ENCODE measurements at regions not wholly inside any gene's neighbourhood (a gene's known extent, or its start where the extent isn't known, plus 50 kb on each side); places are given as distances from the start of the nearest gene placed in this dataset.

DNA sequence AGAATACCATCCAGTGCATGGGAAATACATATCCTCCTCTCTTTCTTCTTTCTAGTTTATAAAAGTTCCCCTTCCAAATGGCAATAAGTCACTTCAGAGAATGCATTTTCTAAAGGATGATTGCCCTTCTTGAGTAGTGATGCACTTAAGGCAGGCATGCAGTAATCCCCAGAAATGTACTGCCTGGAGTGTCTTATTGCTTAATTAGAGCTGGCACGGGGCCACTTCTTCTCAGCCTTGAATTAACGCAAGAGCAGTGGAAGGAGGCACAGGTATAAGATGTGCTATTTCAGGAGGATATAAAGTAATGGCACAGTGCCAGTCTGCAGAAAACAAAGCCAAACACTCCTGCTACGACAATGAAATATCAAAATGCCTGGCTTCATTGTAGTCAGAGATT, 371.4 kb upstream of the FAM241A start:
- DNase-seq: no peak

DNA sequence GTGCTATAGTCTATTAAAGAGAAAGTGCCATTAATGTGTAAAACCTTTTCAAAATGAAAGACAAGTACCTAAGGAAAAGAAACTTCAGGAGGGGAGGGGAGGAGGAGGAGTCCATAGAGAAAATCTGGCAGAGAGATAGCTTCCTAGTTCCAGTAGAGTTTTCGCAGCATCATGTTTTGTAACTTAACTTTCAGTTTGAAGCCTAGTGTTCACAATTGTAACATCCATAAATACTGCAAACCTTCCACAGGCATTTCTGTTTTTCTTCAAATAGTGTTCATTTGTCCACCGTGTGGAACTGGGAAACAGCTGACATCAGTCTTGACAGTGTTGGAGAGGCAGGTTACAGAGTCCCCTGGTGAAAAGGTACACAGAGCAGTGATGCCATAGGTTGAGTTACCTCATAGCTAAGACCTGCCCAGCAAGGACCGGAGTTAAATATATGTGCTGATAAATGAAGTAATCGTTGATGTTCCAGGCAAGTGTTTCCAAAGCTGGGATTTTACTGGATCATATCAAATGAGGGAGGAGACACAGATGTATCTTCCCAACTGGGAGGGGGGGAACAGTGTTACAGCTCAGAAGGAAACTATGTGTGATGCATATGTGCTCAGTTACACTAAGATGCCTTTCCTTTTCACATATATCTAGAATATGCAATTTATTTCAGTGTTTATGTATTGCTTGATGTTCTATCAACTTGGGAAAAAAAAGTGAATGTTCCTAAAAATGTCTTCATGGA, 369.5 kb upstream of the FAM241A start:
- no peak for DNase-seq

DNA sequence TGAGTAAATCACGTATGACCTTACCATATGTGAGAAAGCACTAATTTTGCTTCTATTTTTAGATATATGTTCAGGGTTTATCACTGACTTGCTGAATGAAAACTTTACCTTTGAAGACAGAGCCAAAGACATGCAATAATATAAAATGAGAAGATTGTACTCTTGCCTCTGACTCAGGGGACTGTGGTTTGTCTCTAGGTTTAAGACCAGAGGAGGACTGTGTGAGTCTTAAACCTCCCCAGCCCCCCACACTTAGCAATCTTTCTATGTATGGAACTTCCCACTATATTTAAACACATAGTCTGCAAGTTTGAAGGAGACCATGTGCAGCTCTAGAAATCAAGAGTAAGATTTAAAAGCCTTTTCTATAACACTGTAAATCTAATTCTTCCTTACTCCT, 368.7 kb upstream of the FAM241A start:
- DNase-seq: no peak

DNA sequence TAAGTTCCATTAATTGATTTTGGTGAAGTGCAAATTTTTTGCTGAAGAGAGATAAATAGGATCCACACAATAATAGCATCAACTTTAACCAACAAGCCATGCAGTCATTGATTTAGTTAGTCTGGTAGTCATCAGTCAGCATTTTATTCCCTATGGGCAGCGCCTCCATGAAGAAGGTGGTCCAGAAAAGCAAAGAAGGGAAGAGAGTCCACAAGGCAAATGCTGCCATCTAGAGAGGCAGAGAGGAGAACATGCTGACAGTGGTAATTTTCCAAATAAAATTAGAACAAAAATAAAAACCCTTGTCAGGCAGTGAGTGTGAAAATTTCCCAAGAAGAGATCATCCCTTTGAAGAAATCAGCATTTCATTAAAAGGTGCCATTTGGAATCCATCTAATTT, 366.7 kb upstream of the FAM241A start:
- peak; percentile 6 for DNase-seq

DNA sequence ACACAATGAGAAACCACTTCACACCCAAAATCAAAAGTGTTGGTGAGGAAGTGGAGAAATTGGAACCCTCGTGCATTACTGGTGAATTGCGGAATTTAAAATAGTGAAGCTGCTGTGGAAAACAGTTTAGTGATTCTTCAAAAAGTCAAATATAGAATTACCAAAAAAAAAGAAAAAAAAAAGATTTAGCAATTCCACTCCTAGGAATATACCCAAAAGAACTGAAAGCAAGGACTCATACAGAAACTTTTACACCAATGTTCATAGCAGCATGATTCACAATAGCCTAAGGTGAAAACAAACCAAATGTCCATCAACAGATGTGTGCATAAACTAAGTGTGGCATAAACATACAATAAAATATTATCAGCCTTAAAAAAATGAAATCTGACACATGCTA, 364.3 kb upstream of the FAM241A start:
- no peak for DNase-seq

DNA sequence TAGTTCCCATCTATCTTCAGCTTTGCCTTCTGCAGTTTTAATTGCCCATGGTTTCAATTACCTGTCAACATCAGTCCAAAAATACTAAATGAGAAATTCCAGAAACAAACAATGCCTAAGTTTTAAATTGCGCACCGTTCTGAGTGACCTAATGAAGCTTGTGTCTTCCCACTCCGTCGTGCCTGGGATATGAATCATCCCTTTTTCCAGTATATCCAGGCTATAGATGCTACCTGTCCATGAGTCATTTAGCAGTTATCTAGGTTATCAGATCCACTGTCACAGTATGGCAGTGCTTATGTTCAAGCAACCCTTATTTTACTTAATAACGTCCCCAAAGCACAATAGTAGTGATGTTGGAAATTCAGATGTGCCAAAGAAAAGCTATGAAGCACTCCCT, 363.6 kb upstream of the FAM241A start:
- DNase-seq: peak; percentile 7

DNA sequence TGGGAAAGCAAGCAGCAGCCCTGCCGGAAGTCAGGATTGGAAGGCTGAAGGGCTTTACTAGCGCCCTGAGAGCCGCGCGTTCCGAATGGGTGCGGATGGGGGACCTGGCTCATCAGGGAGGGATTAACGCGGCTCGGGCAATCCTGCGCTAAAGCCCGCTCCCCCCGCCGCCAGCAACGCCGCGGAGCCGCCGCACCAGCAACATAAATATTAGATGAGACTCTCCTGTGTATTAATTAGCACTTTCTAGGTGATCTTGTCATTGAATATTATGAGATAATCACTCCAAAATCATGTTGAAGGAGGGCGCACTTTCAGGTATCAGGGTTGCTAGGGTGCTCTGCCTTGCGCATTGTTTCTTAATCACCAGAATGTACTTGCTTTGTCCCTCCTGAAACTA, 357.2 kb upstream of the FAM241A start:
- peak; percentile 44 for DNase-seq

DNA sequence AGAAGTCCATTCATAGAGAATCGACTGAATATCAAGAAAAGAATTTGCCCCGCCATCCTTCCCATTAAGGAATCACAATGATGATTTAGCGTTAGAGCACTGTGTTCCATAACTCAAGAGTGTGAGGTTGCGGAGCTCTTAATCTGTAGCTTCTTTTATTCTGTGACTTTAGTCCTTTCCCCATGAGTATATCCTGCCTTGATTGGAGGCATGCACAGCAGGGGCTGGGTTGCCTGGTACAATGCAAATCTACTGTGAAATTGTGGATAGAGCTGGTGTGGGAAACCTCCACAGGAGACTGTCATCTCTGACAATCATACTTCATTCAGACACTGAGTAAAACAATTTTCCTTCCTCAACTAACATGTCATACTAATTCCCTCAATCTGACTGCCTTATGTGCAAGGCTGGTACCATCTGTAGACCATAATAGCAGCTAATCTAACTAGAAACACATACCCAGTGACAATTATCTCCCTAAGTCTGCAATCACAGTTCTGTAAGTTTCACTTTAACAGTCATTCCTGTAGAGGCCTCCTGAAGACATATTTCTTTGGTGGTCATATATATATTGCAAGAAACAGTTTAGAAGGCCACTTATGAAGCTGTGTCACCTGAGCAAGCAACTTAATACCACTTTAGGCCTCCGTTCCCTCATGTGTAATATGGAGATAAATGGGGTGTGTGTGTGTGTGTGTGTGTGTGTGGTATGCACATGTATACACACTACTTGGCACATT, 355.2 kb upstream of the FAM241A start:
- peak; percentile 7 for DNase-seq

DNA sequence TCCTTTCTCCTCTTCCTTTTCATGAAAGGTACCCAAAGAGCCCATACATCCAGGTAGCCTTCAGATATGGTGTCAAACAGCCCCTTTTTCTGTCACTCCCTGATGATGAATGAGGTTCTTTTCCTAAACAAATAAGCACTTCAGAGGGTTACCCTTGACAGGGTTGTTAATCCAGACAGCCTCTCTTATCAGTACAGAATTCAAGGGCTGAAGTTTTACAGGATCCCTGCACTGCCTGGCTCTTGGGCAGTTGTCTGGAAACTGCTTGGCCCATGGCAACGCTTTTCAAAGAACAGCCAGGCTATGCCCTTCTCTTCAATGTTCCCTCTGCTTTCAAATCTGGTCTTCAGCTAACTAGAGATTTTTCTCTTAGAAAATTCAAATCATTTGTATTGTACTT, 352.6 kb upstream of the FAM241A start:
- peak; percentile 34 for DNase-seq

DNA sequence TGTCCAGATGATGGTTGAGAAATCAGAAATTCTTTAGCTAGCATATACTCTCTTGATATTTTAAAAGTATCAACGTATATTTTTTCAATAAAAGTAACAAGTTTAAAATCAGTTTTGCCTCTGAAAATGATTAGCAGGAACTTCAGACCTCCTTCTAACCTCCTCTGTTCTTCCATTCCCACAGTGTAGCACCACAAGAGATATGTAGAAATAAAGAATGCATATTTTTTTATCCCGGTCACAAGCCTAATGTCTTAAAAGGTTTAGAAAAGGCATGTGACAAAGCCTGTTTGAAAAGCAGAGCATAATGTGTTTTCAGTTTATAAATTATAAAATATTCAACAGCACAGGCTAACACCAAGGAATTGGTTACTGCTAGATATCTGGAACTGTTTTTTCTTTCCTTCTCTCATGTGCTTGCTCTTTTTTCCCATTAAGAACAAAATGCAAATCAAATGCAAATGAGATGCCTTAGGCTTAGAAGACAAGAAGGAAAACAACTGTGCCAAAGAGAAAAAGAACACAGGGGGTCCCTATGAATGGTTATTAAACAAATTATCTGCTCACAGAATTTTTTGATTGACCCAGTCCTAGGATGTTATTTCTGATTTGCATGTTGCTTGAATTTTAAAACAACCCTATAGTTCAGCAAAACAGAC, 351.7 kb upstream of the FAM241A start:
- DNase-seq: no peak

DNA sequence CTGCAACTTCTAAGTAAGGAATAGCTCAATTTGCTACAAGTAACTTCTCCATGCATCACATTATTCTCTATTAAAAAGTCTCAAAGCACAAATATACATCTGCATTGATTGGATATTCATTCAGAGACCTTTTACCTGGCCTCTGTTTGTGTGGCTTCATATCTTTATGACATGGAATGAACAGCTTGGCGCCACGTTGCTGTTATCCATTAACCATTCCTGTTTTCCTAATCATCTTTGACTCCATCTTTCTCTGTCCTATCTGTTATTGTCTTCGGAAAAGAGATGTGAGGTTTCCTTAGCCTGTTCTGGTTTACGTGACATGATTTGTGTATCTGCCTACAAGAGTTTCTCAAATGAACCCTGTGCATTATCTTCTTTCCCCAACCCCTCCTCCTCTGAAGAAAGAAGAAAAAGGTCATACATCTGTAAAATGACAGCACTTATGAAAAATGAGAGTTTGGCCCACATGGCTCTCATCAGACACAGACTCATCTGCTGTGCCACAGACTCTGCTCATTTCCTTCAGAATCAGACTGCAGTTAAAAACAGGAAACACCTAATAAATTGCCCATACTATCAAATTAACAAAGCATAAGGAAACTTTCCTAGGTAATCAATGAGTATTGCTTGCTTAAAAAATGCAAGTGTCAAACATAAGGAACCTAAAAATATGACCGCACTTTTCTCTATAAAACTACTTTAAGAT, 347.6 kb upstream of the FAM241A start:
- DNase-seq: no peak

DNA sequence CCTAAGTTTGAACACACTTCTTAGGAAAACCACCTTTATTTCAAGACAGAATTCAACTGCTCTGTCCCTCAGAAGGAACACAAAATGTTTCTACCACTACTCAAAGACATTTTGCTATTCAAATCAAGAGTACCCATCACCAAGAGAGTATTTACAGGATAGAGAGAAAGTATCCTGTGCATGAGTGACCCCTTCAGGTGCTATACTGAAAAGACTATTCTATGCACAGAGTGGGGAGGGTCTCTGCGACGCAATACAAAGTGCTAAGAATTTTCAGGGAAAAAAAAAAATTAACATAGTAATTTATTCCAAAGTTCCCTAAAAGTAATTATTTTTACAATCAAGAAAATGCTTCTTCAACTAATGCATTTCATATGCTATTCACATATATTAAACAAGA, 346.4 kb upstream of the FAM241A start:
- DNase-seq: peak; percentile 24

DNA sequence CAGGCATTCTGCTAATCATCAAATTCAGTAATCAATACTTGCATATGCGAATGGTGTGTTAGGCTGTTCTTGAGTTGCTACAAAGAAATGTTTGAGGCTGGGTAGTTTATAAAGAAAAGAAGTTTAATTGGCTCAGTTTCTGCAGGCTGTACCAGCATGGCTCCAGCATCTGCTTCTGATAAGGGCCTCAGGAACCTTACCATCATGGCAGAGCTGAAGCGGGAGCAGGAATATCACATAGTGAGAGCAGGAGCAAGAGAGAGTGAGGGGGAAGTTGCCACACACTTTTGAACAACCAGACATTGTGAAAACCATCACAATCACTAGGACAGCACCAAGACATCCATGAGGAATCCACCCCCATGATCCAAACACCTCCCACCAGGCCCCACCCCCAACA, 344.7 kb upstream of the FAM241A start:
- DNase-seq: no peak

DNA sequence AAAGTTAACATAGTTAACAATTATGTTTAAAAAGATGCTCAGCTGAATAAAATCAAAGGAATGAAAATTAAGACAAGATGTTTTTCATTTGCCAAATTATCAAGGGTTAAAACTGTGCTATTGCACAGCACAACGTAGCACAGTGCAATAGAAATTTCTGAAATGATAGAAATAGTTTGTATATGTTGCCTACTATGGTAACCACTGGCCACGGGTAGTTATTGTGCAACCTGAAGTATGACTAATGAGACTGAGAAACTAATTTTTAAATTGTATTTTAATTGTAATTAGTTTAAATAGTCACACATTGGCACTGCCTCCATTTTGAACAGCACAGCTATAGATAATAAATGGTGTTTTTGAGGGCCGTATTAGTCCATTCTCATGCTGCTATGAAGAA, 343.1 kb upstream of the FAM241A start:
- DNase-seq: no peak

DNA sequence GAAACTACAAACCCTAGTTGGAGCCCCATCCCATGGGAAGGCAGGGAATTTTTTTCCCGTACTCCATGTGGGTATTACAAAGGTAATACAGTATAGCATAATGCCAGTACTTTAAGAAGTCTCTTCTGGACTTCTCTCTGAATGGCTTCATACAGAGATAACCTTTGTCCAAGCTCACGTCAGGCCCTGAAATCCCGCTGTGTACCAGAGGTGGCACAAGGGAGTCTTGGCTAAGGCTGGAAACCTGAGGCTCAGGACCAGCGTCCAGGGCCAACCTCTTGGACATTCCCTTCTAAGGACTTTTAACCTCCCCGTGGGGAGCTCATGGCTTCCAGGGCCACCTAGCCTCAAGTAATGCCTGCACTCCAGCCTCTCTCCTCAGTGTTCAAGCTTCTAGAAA, 338.9 kb upstream of the FAM241A start:
- DNase-seq: peak; percentile 53

DNA sequence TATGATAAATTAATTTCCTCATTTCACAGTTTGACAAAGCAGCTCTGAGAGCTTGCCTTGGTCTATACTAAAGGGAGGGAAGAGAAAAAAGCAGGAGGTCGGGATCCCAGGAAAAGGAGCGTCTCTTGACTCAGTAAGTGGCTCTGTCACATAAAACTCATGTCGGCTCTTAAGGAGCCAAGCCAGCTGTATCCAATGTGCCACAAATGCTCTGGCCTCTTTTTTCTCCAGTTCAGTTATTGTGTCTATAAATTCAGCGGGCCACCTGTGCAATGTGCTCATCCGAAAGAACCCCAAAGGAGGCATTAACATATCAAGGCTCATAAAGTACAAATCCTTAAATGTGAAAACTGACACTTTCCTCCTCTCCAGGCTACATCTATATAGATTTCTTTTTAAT, 337.7 kb upstream of the FAM241A start:
- no peak for DNase-seq

DNA sequence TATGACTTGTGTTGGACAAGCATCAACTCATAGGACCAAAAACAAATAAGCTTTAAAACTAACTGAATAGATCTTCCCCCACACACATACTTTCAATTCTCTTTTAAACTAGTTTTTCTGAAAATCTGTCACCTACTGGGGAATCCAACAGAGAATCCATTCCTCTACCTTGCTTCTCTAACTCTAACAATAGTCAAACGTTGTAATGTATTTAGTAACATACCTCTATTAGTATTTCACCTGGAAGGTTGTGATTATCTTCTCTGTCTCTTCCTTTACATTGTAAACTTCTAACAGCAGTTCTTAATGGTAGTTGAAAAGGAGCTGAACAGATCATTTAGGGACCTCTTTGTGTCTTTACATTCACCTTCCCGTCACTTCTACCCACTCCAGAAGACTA, 337.1 kb upstream of the FAM241A start:
- DNase-seq: no peak

DNA sequence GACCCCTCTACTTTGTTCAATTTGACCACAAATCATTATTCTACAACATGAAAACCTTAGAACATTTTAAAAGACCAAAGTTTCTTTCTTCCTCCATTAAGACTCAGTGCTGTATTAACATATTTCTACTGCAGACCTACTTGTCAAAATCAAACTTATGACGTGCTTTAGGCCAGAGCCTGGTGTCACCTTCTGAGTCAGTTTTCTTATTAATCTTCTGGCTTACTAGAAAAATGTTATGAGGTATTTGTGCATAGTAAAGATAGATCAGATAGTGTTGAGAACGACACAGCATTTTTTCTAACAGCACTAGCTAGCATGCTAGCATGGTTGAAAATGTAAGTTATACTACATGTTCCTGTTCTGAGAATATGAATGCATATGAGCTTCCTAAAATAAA, 333.6 kb upstream of the FAM241A start:
- DNase-seq: no peak

DNA sequence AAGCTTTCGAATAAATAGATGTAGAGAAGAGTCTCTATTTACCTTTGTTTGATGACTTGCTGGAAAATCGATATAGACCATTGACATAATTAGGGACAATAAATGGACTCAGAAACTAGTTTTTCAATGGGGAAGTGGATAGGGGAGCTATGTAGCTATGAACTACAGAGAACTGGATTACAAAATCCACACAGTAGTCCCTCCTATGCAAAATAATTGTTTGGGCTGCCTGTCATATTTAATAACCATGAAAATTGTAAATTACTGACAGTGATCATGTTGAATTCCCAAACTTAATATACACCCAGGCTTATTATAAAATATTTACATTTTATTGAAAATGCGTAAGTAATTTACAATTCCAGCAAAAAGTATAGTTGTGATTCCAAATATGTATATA, 333.1 kb upstream of the FAM241A start:
- no peak for DNase-seq

DNA sequence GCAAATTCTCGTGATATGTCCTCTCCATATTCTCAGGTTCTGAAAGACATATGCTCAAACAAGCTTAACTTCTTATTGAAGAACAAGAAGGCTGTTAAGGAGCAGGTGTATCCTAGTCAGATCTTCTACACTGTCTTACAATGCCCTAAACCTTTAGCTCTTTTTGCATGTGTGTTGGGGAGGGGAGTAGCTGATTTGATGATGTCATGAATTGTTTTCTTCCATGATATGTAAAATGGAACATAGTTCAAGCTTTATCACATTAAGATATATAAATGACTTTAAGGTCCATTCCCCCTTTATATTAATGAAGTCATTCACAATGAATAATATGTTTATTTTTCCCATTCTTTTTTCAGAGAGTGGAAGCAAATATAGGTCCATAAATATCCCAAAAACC, 332.5 kb upstream of the FAM241A start:
- DNase-seq: no peak

DNA sequence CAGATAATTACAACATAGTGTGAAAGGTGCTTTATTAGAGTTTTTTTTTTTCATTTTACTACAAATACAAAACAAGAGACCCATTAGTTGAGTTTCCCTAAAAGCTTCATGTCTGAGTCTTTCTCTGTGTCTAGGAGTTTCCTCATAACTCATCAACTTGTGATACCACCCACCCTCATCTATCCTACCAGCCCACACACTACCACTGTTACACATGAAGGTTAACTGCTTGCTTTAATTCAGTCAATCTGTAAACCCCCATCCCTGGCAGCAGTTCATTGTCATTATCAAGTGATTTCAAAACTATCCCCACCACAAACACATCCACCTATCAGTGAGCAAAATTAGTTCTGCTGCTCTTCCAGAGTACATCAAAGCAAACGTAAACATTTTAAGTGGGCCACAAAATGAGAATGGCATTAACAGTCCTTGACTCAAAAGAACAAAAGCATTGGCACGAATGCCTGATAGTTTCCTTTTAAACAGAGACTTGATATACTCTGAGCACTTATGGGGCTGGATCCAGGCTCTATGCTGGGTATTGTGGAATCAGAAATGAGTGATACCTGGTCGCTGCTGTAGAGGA, 331.6 kb upstream of the FAM241A start:
- DNase-seq: peak; percentile 66

DNA sequence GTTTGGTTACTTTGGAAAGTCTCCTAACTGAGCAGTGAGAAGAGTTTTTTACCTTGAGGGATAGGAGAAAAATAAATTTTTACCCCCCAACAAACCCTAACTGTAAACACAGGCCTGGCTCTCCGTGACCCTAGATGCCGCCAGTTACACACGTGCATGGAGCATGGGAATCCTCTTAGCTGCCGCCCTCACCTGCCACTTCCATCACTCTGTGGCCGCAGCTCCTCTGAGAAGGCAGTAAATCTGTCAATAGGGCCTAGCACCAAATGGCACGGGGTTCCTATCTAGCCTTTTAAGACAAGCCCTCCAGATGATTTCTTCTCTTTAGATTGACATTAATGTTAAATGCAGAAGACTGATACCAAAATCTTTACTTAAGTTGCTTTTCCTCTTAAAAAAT, 330.3 kb upstream of the FAM241A start:
- no peak for DNase-seq

DNA sequence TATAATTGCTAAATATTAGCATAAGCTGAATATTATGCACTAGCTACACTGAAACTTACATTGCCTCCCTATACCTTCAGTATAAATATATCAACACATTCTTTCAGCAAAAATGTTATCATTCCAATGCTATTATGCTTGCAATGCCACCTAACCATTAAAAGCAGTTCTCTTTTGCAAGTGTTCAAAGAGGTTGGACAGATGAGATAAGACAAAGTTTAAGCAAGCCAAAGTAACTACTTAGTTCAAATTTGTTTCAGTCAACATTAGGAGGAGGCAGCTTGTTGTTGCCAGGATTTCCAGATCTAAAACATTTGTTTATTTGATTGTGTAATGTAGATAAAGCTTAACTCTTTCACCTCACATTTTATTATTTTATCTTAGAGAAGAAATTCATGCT, 323.9 kb upstream of the FAM241A start:
- no peak for DNase-seq

All from DMS53 (cell line).